ENCODE measurements at regions not wholly inside any gene's neighbourhood (a gene's known extent, or its start where the extent isn't known, plus 50 kb on each side); places are given as distances from the start of the nearest gene placed in this dataset.

DNA sequence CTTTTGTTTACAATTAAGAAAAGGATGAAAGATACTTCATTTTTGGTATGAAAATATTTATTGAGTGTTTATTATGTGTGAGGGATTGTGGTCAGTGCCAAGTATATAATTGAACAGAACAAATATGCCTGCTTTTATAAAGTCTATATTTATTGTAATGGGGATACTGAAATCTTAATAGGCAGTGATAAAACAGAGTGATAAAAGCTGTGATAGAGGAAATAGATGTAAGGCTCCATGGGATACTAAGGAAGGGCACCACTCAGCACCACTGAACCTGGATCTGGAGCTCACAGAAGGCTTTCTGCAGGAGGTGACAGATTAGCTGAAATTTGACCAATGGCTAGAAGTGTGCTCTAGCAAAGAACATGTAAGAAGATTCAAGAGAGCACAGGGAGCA, 263.5 kb downstream of the C4orf33 start:
- Histone ChIP-seq H3K9ac (ENCODE audit: low read length) (no peak overlapping the region), H4K20me1 (ENCODE audit: insufficient read depth) (no peaks in the 10 kb centered on the region), H3F3A (ENCODE audit: insufficient read depth, low read length, poor library complexity, severe bottlenecking) (no peaks in the 10 kb centered on the region), H3K36me3 (ENCODE audit: insufficient read depth, low read length) (no peaks in the 10 kb centered on the region), H3K27ac (ENCODE audit: low read length) (no peak overlapping the region), H3K9me3 (ENCODE audit: low read length) (no peaks in the 10 kb centered on the region), H3K4me3 (ENCODE audit: low read length) (no peak overlapping the region), H2AFZ (ENCODE audit: low read depth, low read length) (no peak overlapping the region), H3K79me2 (replicated peaks; ENCODE audit: insufficient read depth, low read length) (no peaks in the 10 kb centered on the region), H3K27me3 (ENCODE audit: insufficient read depth, low read depth, low read length) (no peaks in the 10 kb centered on the region), H3K4me2 (ENCODE audit: low read length) (no peak overlapping the region), H3K9me2 (ENCODE audit: insufficient read depth, low read length) (no peaks in the 10 kb centered on the region)
- TF ChIP-seq, protein P1, sequence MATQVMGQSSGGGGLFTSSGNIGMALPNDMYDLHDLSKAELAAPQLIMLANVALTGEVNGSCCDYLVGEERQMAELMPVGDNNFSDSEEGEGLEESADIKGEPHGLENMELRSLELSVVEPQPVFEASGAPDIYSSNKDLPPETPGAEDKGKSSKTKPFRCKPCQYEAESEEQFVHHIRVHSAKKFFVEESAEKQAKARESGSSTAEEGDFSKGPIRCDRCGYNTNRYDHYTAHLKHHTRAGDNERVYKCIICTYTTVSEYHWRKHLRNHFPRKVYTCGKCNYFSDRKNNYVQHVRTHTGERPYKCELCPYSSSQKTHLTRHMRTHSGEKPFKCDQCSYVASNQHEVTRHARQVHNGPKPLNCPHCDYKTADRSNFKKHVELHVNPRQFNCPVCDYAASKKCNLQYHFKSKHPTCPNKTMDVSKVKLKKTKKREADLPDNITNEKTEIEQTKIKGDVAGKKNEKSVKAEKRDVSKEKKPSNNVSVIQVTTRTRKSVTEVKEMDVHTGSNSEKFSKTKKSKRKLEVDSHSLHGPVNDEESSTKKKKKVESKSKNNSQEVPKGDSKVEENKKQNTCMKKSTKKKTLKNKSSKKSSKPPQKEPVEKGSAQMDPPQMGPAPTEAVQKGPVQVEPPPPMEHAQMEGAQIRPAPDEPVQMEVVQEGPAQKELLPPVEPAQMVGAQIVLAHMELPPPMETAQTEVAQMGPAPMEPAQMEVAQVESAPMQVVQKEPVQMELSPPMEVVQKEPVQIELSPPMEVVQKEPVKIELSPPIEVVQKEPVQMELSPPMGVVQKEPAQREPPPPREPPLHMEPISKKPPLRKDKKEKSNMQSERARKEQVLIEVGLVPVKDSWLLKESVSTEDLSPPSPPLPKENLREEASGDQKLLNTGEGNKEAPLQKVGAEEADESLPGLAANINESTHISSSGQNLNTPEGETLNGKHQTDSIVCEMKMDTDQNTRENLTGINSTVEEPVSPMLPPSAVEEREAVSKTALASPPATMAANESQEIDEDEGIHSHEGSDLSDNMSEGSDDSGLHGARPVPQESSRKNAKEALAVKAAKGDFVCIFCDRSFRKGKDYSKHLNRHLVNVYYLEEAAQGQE (IDR thresholded peaks at IDR 0.05; ENCODE audit: borderline replicate concordance): no peak
- TF ChIP-seq POLR2AphosphoS5 (IDR thresholded peaks at IDR 0.05) (no peak), EP300 (conservative IDR thresholded peaks at IDR 0.05; ENCODE audit: poor library complexity, severe bottlenecking) (no peak), MXI1 (conservative IDR thresholded peaks at IDR 0.05; ENCODE audit: poor library complexity, severe bottlenecking) (no peak), SMC3 (conservative IDR thresholded peaks at IDR 0.05; ENCODE audit: poor library complexity) (no peak), RAD21 (conservative IDR thresholded peaks at IDR 0.05) (no peak), TAF1 (IDR thresholded peaks at IDR 0.05; ENCODE audit: low read depth) (no peak), EZH2 (IDR thresholded peaks at IDR 0.05; ENCODE audit: borderline replicate concordance, insufficient read depth, low read length, poor library complexity, severe bottlenecking) (no peak)
- TF ChIP-seq, protein P2, sequence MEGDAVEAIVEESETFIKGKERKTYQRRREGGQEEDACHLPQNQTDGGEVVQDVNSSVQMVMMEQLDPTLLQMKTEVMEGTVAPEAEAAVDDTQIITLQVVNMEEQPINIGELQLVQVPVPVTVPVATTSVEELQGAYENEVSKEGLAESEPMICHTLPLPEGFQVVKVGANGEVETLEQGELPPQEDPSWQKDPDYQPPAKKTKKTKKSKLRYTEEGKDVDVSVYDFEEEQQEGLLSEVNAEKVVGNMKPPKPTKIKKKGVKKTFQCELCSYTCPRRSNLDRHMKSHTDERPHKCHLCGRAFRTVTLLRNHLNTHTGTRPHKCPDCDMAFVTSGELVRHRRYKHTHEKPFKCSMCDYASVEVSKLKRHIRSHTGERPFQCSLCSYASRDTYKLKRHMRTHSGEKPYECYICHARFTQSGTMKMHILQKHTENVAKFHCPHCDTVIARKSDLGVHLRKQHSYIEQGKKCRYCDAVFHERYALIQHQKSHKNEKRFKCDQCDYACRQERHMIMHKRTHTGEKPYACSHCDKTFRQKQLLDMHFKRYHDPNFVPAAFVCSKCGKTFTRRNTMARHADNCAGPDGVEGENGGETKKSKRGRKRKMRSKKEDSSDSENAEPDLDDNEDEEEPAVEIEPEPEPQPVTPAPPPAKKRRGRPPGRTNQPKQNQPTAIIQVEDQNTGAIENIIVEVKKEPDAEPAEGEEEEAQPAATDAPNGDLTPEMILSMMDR (IDR thresholded peaks at IDR 0.05; ENCODE audit: poor library complexity, severe bottlenecking): no peak

DNA sequence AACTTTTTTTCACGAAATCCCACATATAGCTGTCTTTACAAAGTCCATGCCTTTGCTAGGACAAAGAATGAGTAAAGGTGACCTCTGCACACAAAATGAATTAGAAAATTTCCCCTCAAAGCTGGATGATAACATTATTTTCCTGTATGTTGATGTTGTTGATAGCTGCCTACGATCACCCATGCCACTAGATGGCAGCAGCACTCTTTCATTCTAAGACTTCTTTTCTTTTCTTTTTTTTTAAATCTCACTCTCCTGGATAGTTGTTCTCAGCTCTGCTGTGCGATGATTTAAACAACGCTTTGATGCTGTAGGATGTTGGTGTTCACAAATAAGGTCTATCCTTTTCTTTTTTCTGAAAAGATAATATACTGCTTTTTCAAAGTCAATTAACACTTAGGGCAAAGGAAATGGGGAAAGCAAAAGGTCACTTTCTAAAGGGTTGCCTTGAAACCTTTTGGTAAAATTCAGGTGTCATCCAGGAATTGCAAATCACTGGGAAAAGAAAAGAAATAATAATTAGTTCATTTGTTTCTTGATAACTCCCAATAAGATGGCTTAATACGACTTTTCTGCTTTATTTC, 266.8 kb downstream of the C4orf33 start:
- TF ChIP-seq EZH2 (IDR thresholded peaks at IDR 0.05; ENCODE audit: borderline replicate concordance, insufficient read depth, low read length, poor library complexity, severe bottlenecking) (no peak), EP300 (conservative IDR thresholded peaks at IDR 0.05; ENCODE audit: poor library complexity, severe bottlenecking) (peak; percentile 33), POLR2AphosphoS5 (IDR thresholded peaks at IDR 0.05) (no peak), SMC3 (conservative IDR thresholded peaks at IDR 0.05; ENCODE audit: poor library complexity) (peak; percentile 91), RAD21 (conservative IDR thresholded peaks at IDR 0.05) (peak; percentile 98), TAF1 (IDR thresholded peaks at IDR 0.05; ENCODE audit: low read depth) (no peak), MXI1 (conservative IDR thresholded peaks at IDR 0.05; ENCODE audit: poor library complexity, severe bottlenecking) (no peak)
- TF ChIP-seq, protein P1 (IDR thresholded peaks at IDR 0.05; ENCODE audit: borderline replicate concordance): no peak
- TF ChIP-seq, protein P2 (IDR thresholded peaks at IDR 0.05; ENCODE audit: poor library complexity, severe bottlenecking): peak; percentile 91
- Histone ChIP-seq H3K4me3 (ENCODE audit: low read length) (no peak overlapping the region), H3K9ac (ENCODE audit: low read length) (no peak overlapping the region), H3K27ac (ENCODE audit: low read length) (peak overlapping the region; percentile 19), H3K36me3 (ENCODE audit: insufficient read depth, low read length) (no peaks in the 10 kb centered on the region), H3K9me3 (ENCODE audit: low read length) (no peaks in the 10 kb centered on the region), H3K4me2 (ENCODE audit: low read length) (no peak overlapping the region), H3K27me3 (ENCODE audit: insufficient read depth, low read depth, low read length) (no peaks in the 10 kb centered on the region), H3K9me2 (ENCODE audit: insufficient read depth, low read length) (no peaks in the 10 kb centered on the region), H4K20me1 (ENCODE audit: insufficient read depth) (no peaks in the 10 kb centered on the region), H3F3A (ENCODE audit: insufficient read depth, low read length, poor library complexity, severe bottlenecking) (no peaks in the 10 kb centered on the region), H2AFZ (ENCODE audit: low read depth, low read length) (no peak overlapping the region), H3K79me2 (replicated peaks; ENCODE audit: insufficient read depth, low read length) (no peaks in the 10 kb centered on the region)

Measured in neural cell (in vitro differentiated cells).